ENCODE measurements at regions not wholly inside any gene's neighbourhood (a gene's known extent, or its start where the extent isn't known, plus 50 kb on each side); places are given as distances from the start of the nearest gene placed in this dataset.

DNA sequence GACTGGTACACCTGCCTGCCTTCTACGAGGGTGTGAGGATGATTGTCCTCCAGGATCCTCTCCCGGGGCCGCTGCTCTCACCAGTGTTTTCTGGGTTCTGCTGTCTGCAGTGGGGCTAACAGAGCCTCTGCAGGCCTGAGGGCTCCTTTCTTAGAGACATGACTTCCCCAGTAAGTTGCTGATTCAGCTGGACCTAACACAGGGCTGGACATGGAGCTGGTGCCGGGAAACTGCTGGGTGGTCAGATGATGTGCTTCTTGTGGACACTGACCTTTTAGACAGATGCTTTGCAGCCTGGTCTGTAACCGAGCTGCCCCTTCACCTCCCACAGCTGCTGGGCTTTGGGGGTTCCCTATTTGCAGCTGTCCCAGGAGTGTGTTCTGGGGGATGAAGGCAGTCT, 71.5 kb downstream of the FOXL1 start:
- WGBS, 2 experiments (ENCODE audit: insufficient coverage in 1 of 2, insufficient read length in 1 of 2) = 90 to 100% methylated on average over 2 to 5 of the region's 5 CpGs

DNA sequence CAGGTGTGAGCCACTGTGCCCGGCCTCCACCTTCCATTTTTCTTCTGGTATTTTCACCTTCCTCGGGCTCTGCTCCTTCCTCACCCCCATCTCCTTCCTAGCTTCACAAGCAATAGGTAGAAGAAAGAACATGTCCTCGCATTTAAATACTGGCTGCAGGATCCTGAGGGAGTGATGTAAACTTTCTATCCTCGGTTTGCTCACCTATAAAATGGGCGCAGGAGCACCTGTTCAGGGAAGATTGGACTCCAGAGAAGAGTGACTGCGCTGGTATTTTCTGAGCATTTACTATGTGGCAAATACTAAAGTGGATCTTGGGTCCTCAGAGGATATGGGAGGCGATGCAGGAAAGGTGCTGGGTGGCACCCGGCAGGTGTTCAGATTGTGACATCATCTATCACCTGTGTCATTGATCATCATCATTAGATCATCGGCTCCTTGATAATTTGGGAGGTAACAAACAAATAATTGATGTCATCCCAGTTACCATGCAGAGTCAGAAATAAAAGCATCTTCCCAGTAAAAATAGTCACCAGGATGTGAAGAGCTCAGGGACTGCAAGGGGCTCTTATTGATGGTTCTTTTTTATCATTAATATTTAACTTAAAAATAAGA, 72.8 kb downstream of the FOXL1 start:
- no peak for TF ChIP-seq CTCF (conservative IDR thresholded peaks at IDR 0.05)
- Mint-ChIP-seq H3K9me3 (peaks cover 17% of the 10 kb centered on the region), H3K27ac (no peak overlapping the region), H3K4me1 (no peaks in the 10 kb centered on the region), H3K27me3 (ENCODE audit: insufficient read depth) (peaks cover 8% of the 10 kb centered on the region), H3K4me3 (no peak overlapping the region), H3K36me3 (ENCODE audit: low read depth) (no peaks in the 10 kb centered on the region)
- no peaks in the 10 kb centered on the region for H3K27me3 ChIP-seq (ENCODE audit: control insufficient read depth, insufficient read depth, low read length, poor library complexity, severe bottlenecking)
- H3K9me3 ChIP-seq (ENCODE audit: control insufficient read depth, low read length) = peaks cover 9% of the 10 kb centered on the region
- no peak overlapping the region for H3K27ac ChIP-seq (ENCODE audit: low read depth, low read length)
- no peak overlapping the region for H3K9ac ChIP-seq (ENCODE audit: extremely low read depth, low read length, poor library complexity, severe bottlenecking)
- H3K36me3 ChIP-seq (ENCODE audit: control insufficient read depth, insufficient read depth, low read length) = no peaks in the 10 kb centered on the region
- 92 to 96% methylated on average over 5 to 9 of the region's 9 CpGs for WGBS, 2 experiments (ENCODE audit: insufficient coverage in 1 of 2, insufficient read length in 1 of 2)
- no peak overlapping the region for H3K4me3 ChIP-seq (ENCODE audit: low read length)
- H3K4me1 ChIP-seq (ENCODE audit: control insufficient read depth, insufficient read depth, low read length) = no peaks in the 10 kb centered on the region
- no peak for DNase-seq

More for the DNA sequence above, 71.5 kb downstream of the FOXL1 start:
- H3K27ac ChIP-seq (ENCODE audit: low read depth, low read length) = no peak overlapping the region
- no peak for DNase-seq
- no peak overlapping the region for H3K27ac Mint-ChIP-seq
- no peak overlapping the region for H3K4me3 Mint-ChIP-seq
- H3K4me1 Mint-ChIP-seq = no peaks in the 10 kb centered on the region
- peaks cover 17% of the 10 kb centered on the region for H3K9me3 Mint-ChIP-seq
- peaks cover 8% of the 10 kb centered on the region for H3K27me3 Mint-ChIP-seq (ENCODE audit: insufficient read depth)
- TF ChIP-seq CTCF (conservative IDR thresholded peaks at IDR 0.05) = no peak
- H3K36me3 ChIP-seq (ENCODE audit: control insufficient read depth, insufficient read depth, low read length) = no peaks in the 10 kb centered on the region
- no peaks in the 10 kb centered on the region for H3K36me3 Mint-ChIP-seq (ENCODE audit: low read depth)
- H3K4me3 ChIP-seq (ENCODE audit: low read length) = no peak overlapping the region
- no peak overlapping the region for H3K9ac ChIP-seq (ENCODE audit: extremely low read depth, low read length, poor library complexity, severe bottlenecking)
- no peaks in the 10 kb centered on the region for H3K27me3 ChIP-seq (ENCODE audit: control insufficient read depth, insufficient read depth, low read length, poor library complexity, severe bottlenecking)
- H3K4me1 ChIP-seq (ENCODE audit: control insufficient read depth, insufficient read depth, low read length) = no peaks in the 10 kb centered on the region
- H3K9me3 ChIP-seq (ENCODE audit: control insufficient read depth, low read length) = peaks cover 9% of the 10 kb centered on the region

DNA sequence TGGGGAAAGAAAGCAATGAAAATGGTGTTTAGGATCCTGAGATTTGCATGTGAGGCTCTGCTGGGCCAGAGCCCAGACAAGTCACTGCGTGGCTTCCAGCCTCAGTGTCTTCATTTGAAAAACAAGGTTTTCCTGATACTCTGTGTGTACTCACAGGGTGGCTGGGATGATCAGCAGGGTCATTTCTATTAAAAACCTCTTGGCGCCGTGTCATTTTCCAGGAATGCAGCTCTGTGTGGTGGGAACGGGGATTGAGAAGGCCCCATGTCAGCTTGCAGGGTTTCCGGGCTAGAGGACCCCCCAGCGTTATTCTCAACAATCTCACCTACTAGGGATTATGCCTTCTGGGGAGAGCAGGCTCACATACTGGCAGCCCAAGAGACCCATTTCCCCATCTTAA, 73.5 kb downstream of the FOXL1 start:
- no peaks in the 10 kb centered on the region for H3K27me3 ChIP-seq (ENCODE audit: control insufficient read depth, insufficient read depth, low read length, poor library complexity, severe bottlenecking)
- Mint-ChIP-seq H3K9me3 (peaks cover 18% of the 10 kb centered on the region), H3K27me3 (ENCODE audit: insufficient read depth) (peaks cover 8% of the 10 kb centered on the region), H3K4me1 (no peaks in the 10 kb centered on the region), H3K4me3 (no peak overlapping the region), H3K27ac (no peak overlapping the region), H3K36me3 (ENCODE audit: low read depth) (no peaks in the 10 kb centered on the region)
- WGBS, 2 experiments (ENCODE audit: insufficient coverage in 1 of 2, insufficient read length in 1 of 2) = 81 to 83% methylated on average over 6 of the region's 6 CpGs
- DNase-seq = no peak
- H3K36me3 ChIP-seq (ENCODE audit: control insufficient read depth, insufficient read depth, low read length) = no peaks in the 10 kb centered on the region
- no peak overlapping the region for H3K4me3 ChIP-seq (ENCODE audit: low read length)
- peaks cover 9% of the 10 kb centered on the region for H3K9me3 ChIP-seq (ENCODE audit: control insufficient read depth, low read length)
- no peak overlapping the region for H3K27ac ChIP-seq (ENCODE audit: low read depth, low read length)
- no peaks in the 10 kb centered on the region for H3K4me1 ChIP-seq (ENCODE audit: control insufficient read depth, insufficient read depth, low read length)
- H3K9ac ChIP-seq (ENCODE audit: extremely low read depth, low read length, poor library complexity, severe bottlenecking) = no peak overlapping the region
- no peak for TF ChIP-seq CTCF (conservative IDR thresholded peaks at IDR 0.05)

Data from endodermal cell (in vitro differentiated cells).